ENCODE measurements at regions not wholly inside any gene's neighbourhood (a gene's known extent, or its start where the extent isn't known, plus 50 kb on each side); places are given as distances from the start of the nearest gene placed in this dataset.

- H3K9me3 ChIP-seq (ENCODE audit: control insufficient read depth, insufficient read depth, low read depth, low read length), result no peaks in the 10 kb centered on the region
- no peaks in the 10 kb centered on the region for H3K27me3 ChIP-seq (ENCODE audit: control insufficient read depth, insufficient read depth, low read length)
- no peaks in the 10 kb centered on the region for H3K36me3 ChIP-seq (ENCODE audit: control insufficient read depth, insufficient read depth, low read length)
- H3K9ac ChIP-seq (ENCODE audit: low read length), result no peak overlapping the region
- H3K27ac ChIP-seq (ENCODE audit: low read depth, low read length), result no peak overlapping the region
- no peak overlapping the region for H3K4me3 ChIP-seq (ENCODE audit: low read depth, low read length)
- no peaks in the 10 kb centered on the region for H3K4me1 ChIP-seq (ENCODE audit: control insufficient read depth, insufficient read depth, low read length)
These were observed 555.2 kb downstream of the CMPK2 start for GRCh38 chr2:6310256-6311215.

- no peak overlapping the region for H3K4me3 ChIP-seq (ENCODE audit: low read depth, low read length)
- H3K27me3 ChIP-seq (ENCODE audit: control insufficient read depth, insufficient read depth, low read length), result no peaks in the 10 kb centered on the region
- H3K4me1 ChIP-seq (ENCODE audit: control insufficient read depth, insufficient read depth, low read length), result no peaks in the 10 kb centered on the region
- no peak overlapping the region for H3K27ac ChIP-seq (ENCODE audit: low read depth, low read length)
- no peaks in the 10 kb centered on the region for H3K36me3 ChIP-seq (ENCODE audit: control insufficient read depth, insufficient read depth, low read length)
- H3K9ac ChIP-seq (ENCODE audit: low read length), result no peak overlapping the region
- H3K9me3 ChIP-seq (ENCODE audit: control insufficient read depth, insufficient read depth, low read depth, low read length), result no peaks in the 10 kb centered on the region
These were observed 553.3 kb downstream of the CMPK2 start for GRCh38 chr2:6312367-6312766.

GRCh38 chr2:6314218-6314960 is 551.3 kb downstream of the CMPK2 start:
- Histone ChIP-seq H3K27me3 (ENCODE audit: control insufficient read depth, insufficient read depth, low read length) (no peaks in the 10 kb centered on the region), H3K9me3 (ENCODE audit: control insufficient read depth, insufficient read depth, low read depth, low read length) (no peaks in the 10 kb centered on the region), H3K4me1 (ENCODE audit: control insufficient read depth, insufficient read depth, low read length) (no peaks in the 10 kb centered on the region), H3K36me3 (ENCODE audit: control insufficient read depth, insufficient read depth, low read length) (no peaks in the 10 kb centered on the region), H3K9ac (ENCODE audit: low read length) (no peak overlapping the region), H3K4me3 (ENCODE audit: low read depth, low read length) (no peak overlapping the region), H3K27ac (ENCODE audit: low read depth, low read length) (no peak overlapping the region)

- Histone ChIP-seq H3K9ac (ENCODE audit: low read length) (no peak overlapping the region), H3K4me1 (ENCODE audit: control insufficient read depth, insufficient read depth, low read length) (peaks cover 4% of the 10 kb centered on the region; the same call in 1 of the 2 replicates), H3K27me3 (ENCODE audit: control insufficient read depth, insufficient read depth, low read length) (no peaks in the 10 kb centered on the region), H3K9me3 (ENCODE audit: control insufficient read depth, insufficient read depth, low read depth, low read length) (no peaks in the 10 kb centered on the region), H3K36me3 (ENCODE audit: control insufficient read depth, insufficient read depth, low read length) (no peaks in the 10 kb centered on the region), H3K27ac (ENCODE audit: low read depth, low read length) (no peak overlapping the region), H3K4me3 (ENCODE audit: low read depth, low read length) (no peak overlapping the region)
These were observed 540.1 kb downstream of the CMPK2 start for GRCh38 chr2:6325616-6326015.

- Histone ChIP-seq H3K36me3 (ENCODE audit: control insufficient read depth, insufficient read depth, low read length) (no peaks in the 10 kb centered on the region), H3K9ac (ENCODE audit: low read length) (no peak overlapping the region), H3K9me3 (ENCODE audit: control insufficient read depth, insufficient read depth, low read depth, low read length) (no peaks in the 10 kb centered on the region), H3K4me3 (ENCODE audit: low read depth, low read length) (no peak overlapping the region), H3K4me1 (ENCODE audit: control insufficient read depth, insufficient read depth, low read length) (peaks cover 4% of the 10 kb centered on the region; the same call in 1 of the 2 replicates), H3K27ac (ENCODE audit: low read depth, low read length) (no peak overlapping the region), H3K27me3 (ENCODE audit: control insufficient read depth, insufficient read depth, low read length) (no peaks in the 10 kb centered on the region)
These were observed 538.7 kb downstream of the CMPK2 start for GRCh38 chr2:6326958-6327357.

- H3K4me3 ChIP-seq (ENCODE audit: low read depth, low read length), result no peak overlapping the region
- no peak overlapping the region for H3K9ac ChIP-seq (ENCODE audit: low read length)
- H3K36me3 ChIP-seq (ENCODE audit: control insufficient read depth, insufficient read depth, low read length), result no peaks in the 10 kb centered on the region
- peaks cover 7% of the 10 kb centered on the region; the same call in 1 of the 2 replicates for H3K4me1 ChIP-seq (ENCODE audit: control insufficient read depth, insufficient read depth, low read length)
- no peaks in the 10 kb centered on the region for H3K9me3 ChIP-seq (ENCODE audit: control insufficient read depth, insufficient read depth, low read depth, low read length)
- H3K27me3 ChIP-seq (ENCODE audit: control insufficient read depth, insufficient read depth, low read length), result no peaks in the 10 kb centered on the region
- no peak overlapping the region for H3K27ac ChIP-seq (ENCODE audit: low read depth, low read length)
These were observed 528.8 kb downstream of the CMPK2 start for GRCh38 chr2:6336752-6337471.

- H3K36me3 ChIP-seq (ENCODE audit: control insufficient read depth, insufficient read depth, low read length), result no peaks in the 10 kb centered on the region
- H3K27ac ChIP-seq (ENCODE audit: low read depth, low read length), result no peak overlapping the region
- no peaks in the 10 kb centered on the region for H3K9me3 ChIP-seq (ENCODE audit: control insufficient read depth, insufficient read depth, low read depth, low read length)
- no peaks in the 10 kb centered on the region for H3K27me3 ChIP-seq (ENCODE audit: control insufficient read depth, insufficient read depth, low read length)
- H3K4me1 ChIP-seq (ENCODE audit: control insufficient read depth, insufficient read depth, low read length), result peaks cover 7% of the 10 kb centered on the region; the same call in 1 of the 2 replicates
- H3K4me3 ChIP-seq (ENCODE audit: low read depth, low read length), result no peak overlapping the region
- H3K9ac ChIP-seq (ENCODE audit: low read length), result no peak overlapping the region
These were observed 528.3 kb downstream of the CMPK2 start for GRCh38 chr2:6337472-6337820.

- Histone ChIP-seq H3K4me3 (ENCODE audit: low read depth, low read length) (no peak overlapping the region), H3K4me1 (ENCODE audit: control insufficient read depth, insufficient read depth, low read length) (peaks cover 7% of the 10 kb centered on the region; the same call in 1 of the 2 replicates), H3K27ac (ENCODE audit: low read depth, low read length) (no peak overlapping the region)
These were observed 524.0 kb downstream of the CMPK2 start for GRCh38 chr2:6341588-6342129.

GRCh38 chr2:6342273-6342920 is 523.3 kb downstream of the CMPK2 start:
- Histone ChIP-seq H3K9ac (ENCODE audit: low read length) (no peak overlapping the region), H3K4me3 (ENCODE audit: low read depth, low read length) (no peak overlapping the region), H3K9me3 (ENCODE audit: control insufficient read depth, insufficient read depth, low read depth, low read length) (no peaks in the 10 kb centered on the region), H3K27me3 (ENCODE audit: control insufficient read depth, insufficient read depth, low read length) (no peaks in the 10 kb centered on the region), H3K36me3 (ENCODE audit: control insufficient read depth, insufficient read depth, low read length) (no peaks in the 10 kb centered on the region), H3K4me1 (ENCODE audit: control insufficient read depth, insufficient read depth, low read length) (peaks cover 3% of the 10 kb centered on the region; the same call in 1 of the 2 replicates), H3K27ac (ENCODE audit: low read depth, low read length) (no peak overlapping the region)

More at GRCh38 chr2:6341588-6342129, 524.0 kb downstream of the CMPK2 start:
- no peak overlapping the region for H3K9ac ChIP-seq (ENCODE audit: low read length)
- H3K9me3 ChIP-seq (ENCODE audit: control insufficient read depth, insufficient read depth, low read depth, low read length), result no peaks in the 10 kb centered on the region
- no peaks in the 10 kb centered on the region for H3K27me3 ChIP-seq (ENCODE audit: control insufficient read depth, insufficient read depth, low read length)
- H3K36me3 ChIP-seq (ENCODE audit: control insufficient read depth, insufficient read depth, low read length), result no peaks in the 10 kb centered on the region

- H3K9ac ChIP-seq (ENCODE audit: low read length), result no peak overlapping the region
- no peak overlapping the region for H3K27ac ChIP-seq (ENCODE audit: low read depth, low read length)
- no peaks in the 10 kb centered on the region for H3K4me1 ChIP-seq (ENCODE audit: control insufficient read depth, insufficient read depth, low read length)
- no peaks in the 10 kb centered on the region for H3K27me3 ChIP-seq (ENCODE audit: control insufficient read depth, insufficient read depth, low read length)
- H3K4me3 ChIP-seq (ENCODE audit: low read depth, low read length), result no peak overlapping the region
- no peaks in the 10 kb centered on the region for H3K9me3 ChIP-seq (ENCODE audit: control insufficient read depth, insufficient read depth, low read depth, low read length)
- H3K36me3 ChIP-seq (ENCODE audit: control insufficient read depth, insufficient read depth, low read length), result no peaks in the 10 kb centered on the region
These were observed 522.6 kb downstream of the CMPK2 start for GRCh38 chr2:6343076-6343475.
